HG03457 (cell line): ENCODE measurements at regions not wholly inside any gene's neighbourhood (a gene's known extent, or its start where the extent isn't known, plus 50 kb on each side); places are given as distances from the start of the nearest gene placed in this dataset.

ENCODE experiments used
- ATAC-seq: cut with Tn5 transposase; IDR thresholded peaks from one replicate; pipeline ENCODE4 v1.9.1; 2021; ENCODE audit warnings: moderate number of reproducible peaks; ENCODE audit not compliant: unreplicated experiment

- ATAC-seq, result no peak
These were observed 898.3 kb downstream of the VRK1 start for GRCh38 chr14:97695456-97695981.

GRCh38 chr14:97697772-97698171, 900.6 kb downstream of the VRK1 start:
- no peak for ATAC-seq

DNA sequence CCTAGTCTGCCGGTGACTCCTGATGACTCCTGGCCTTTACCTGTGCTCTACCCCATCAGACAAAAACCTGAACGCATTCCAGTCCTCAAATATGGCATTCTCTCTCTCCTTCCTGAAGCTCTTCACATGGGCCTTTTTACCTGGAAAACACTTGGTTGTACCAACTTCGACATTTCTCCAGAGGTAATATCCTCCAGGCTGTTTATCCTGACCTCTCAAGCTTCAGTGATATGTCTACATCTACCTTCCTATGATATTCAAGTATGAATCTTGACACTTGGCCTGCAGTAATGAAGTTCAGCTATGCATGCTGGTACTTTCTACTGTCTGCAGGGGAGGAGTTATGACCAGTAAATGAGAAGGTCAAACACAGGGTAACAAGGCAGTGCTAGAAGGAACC, 901.8 kb downstream of the VRK1 start:
- ATAC-seq, result no peak

GRCh38 chr14:97703006-97703760, 906.0 kb downstream of the VRK1 start:
- no peak for ATAC-seq

DNA sequence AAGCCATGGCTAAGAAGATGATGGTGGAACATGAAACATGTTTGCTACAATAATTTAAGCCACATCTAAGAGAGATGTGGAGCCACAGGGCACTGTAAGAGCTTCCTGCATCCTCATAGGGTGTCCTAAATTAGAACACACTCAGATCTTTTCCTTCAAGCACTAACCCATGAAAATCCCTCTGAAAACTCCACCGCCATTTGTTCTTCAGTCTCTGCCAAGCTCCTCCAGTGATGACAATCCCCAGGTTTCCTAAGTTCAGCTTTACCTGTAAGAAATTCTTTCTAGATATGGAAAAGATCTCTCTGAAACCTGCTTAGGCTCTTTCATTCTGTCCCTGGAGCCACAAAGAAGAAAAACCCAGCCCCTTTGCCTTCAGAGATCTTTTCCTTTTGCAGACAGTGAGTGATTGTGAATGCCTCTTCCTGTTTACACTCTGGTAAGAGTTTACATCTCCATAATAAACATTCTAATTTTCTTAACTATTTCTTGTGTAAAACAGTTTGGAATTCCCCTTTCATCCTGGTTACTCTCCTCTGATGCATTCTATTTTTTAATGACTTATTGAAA, 907.2 kb downstream of the VRK1 start:
- no peak for ATAC-seq

DNA sequence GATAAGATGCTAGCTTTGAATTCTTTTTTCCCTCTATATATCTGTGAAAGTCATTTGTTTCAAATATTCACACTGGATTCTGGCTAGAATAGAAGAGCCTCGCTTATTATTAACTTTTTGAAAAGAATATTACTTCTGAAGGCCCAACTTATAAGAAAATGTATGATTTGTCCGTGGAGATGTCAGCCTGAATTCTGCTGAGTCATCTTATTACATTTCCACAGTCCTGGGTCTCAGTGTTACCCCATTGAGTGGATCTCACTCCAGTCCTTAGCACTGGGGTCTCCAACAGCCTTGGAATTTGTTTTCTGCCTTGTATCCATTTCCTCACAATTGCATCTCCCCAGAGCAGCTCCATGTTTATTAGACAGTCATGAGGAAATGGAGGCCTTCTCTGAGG, 907.9 kb downstream of the VRK1 start:
- ATAC-seq, result no peak

GRCh38 chr14:97705976-97706375, 908.8 kb downstream of the VRK1 start:
- no peak for ATAC-seq

DNA sequence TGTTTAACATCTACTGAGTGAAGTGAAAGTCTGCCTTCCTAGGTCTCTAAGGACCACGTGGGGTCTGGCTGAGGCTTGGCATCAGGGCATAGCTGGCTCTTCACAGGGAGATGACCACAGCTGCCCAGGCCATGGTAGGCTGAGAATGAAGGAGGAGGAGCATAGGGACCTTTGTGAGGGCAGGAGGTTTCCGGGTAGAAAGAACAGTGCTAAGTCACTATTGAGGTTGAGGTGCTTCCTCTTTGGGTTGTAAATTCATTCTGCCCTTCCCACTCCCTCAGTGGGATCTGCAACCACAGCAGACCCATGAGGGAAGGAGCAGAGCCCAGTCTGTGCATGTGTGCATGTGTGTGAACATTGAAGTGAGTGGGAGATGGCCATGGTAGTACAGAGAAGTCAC, 909.6 kb downstream of the VRK1 start:
- no peak for ATAC-seq

DNA sequence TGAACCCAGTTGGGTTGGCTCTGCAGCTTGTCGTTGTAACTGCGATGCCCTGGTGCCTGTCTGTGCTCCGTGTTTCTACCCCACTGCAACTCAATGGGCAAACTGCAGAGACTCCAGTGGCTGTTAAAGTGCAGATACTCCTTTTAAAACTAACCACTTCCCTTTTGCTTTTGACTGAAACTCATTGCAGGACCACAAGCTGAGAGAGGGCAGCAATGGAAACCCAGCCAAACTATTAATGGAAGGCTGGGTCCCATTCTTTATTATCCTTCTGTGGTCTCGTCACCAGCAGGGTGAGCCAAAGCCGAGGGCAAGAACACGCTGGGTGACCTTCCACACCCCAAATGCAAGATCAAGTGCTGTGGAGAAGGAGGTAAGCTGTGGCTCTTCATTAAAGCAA, 910.4 kb downstream of the VRK1 start:
- ATAC-seq, result no peak

- no peak for ATAC-seq
These were observed 912.4 kb downstream of the VRK1 start for GRCh38 chr14:97709552-97709951.

- ATAC-seq, result no peak
These were observed 913.5 kb downstream of the VRK1 start for GRCh38 chr14:97710726-97711125.

- no peak for ATAC-seq
These were observed 915.3 kb downstream of the VRK1 start for GRCh38 chr14:97712471-97712870.

GRCh38 chr14:97713023-97713422, 915.8 kb downstream of the VRK1 start:
- no peak for ATAC-seq

- no peak for ATAC-seq
These were observed 921.8 kb downstream of the VRK1 start for GRCh38 chr14:97718886-97719442.

DNA sequence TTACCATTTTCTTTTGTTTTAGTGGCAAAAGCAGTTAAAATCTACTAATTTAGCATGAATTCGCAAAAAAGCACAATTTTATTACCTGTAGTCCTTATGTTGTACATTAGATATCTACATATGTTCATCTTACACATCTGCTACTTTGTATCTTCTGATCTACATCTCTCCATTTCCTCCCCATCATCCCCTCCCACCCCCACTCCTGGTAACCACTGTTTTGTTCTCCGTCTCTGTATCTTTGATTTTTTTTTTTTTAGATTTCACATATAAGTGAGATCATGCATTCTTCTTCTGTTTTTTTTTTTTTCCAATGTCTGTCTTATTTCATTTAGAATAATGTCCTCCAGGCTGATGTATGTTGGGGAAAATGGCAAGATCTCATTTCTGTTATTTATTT, 922.7 kb downstream of the VRK1 start:
- ATAC-seq, result no peak

DNA sequence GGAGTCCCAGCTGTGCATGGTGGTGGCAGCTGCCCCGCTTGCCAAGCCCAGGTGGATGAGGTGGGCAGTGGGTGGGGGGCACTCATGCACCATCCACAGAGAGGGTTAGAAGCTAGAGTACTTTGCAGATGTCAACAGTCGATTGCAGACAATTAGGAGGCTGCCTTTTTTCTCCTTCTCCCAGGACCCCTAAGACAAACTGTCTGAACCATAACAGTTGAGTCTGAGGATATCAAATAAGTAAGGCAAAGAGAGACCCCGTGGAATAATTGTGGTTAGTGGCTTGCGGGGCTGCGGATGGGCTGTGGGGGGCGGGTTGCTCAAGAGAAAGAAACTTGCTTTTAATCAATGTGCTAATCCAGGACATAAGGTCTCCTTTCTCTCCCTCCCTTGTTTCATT, 926.2 kb downstream of the VRK1 start:
- ATAC-seq, result no peak

DNA sequence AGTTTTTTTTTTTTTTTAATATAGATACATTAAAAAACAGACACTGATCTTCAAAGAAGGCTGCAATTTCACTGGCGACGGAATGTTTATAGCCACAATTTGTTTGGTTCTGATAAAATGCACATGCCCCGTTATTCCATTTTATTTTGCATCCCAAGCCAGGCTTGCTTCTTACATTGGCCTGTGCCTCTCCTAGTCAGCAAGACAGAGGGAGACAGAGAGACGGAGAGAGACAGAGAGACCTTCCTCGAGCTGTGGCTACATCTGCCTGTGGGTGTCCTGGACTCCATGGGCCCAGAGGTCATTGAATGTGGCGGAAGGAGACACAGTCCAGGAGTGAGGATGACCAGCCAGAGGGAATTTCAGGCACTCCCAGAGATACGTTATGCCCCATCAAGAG, 926.6 kb downstream of the VRK1 start:
- ATAC-seq, result no peak

DNA sequence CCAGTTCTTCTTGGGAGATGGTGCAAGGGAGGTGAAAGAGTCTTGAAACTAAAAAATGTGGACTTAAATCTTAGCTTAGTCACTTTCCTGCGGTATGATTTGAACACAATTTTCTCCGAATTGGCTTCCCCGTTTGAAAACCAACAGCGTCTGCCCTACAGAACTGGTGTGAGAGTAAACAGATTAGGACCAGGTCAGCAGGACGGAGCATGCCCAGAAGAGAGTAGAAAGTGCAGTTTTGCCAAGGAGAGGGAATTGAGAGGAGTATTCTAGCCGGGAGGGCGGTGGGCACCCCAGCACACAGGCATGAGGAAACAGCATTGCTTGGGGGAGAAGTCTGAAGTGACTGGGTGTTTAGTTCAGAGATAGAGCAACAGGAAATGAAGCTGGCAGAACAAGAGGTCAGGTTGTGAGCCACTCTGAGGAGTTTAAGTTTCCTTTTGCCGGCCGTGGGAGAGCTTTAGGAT, 927.1 kb downstream of the VRK1 start:
- no peak for ATAC-seq

DNA sequence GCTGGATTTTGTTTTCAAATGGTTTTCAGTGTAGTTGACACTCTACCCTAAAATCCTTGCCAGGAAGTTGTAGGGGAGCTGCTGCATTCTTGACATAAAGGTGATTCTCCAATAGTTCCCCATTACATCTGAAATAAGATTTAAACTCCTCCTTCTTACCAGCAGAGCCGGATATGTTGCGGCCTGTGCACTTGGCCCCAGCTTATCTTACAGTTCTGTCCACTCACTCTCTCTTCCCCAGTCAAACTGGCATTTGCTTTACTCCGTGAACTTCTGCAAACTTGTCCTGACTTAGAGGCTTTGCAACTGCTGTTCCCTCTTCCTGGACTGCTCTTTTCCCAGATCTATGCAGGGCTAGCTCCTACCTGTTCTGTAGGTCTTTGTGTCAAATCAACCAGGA, 929.5 kb downstream of the VRK1 start:
- ATAC-seq, result no peak

- no peak for ATAC-seq
These were observed 933.5 kb downstream of the VRK1 start for GRCh38 chr14:97730706-97731105.

- no peak for ATAC-seq
These were observed 934.6 kb downstream of the VRK1 start for GRCh38 chr14:97731800-97732199.

GRCh38 chr14:97747316-97747715, 950.1 kb downstream of the VRK1 start:
- ATAC-seq, result no peak
